ENCODE measurements at regions not wholly inside any gene's neighbourhood (a gene's known extent, or its start where the extent isn't known, plus 50 kb on each side); places are given as distances from the start of the nearest gene placed in this dataset.

DNA sequence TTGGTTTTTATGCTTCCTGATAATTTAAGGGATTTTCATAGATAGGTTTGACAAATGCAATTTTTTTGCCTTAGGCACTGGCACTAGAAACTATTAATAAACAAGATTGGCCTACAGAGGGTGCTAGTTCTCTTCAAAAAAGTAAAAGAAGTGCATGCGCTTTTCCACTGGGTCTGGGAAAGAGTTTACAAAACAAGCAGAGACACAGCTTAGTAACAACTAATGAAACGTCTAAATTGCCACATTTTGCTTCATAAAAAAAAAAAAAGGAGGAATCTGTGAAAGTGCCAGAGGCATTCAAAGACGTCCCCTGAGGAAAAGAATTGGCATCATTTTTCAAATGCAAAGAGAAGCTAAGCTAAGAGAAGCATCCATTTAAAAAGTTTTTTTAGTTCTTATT, 58.3 kb upstream of the EEA1 start:
- TF ChIP-seq, protein P1, sequence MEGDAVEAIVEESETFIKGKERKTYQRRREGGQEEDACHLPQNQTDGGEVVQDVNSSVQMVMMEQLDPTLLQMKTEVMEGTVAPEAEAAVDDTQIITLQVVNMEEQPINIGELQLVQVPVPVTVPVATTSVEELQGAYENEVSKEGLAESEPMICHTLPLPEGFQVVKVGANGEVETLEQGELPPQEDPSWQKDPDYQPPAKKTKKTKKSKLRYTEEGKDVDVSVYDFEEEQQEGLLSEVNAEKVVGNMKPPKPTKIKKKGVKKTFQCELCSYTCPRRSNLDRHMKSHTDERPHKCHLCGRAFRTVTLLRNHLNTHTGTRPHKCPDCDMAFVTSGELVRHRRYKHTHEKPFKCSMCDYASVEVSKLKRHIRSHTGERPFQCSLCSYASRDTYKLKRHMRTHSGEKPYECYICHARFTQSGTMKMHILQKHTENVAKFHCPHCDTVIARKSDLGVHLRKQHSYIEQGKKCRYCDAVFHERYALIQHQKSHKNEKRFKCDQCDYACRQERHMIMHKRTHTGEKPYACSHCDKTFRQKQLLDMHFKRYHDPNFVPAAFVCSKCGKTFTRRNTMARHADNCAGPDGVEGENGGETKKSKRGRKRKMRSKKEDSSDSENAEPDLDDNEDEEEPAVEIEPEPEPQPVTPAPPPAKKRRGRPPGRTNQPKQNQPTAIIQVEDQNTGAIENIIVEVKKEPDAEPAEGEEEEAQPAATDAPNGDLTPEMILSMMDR (IDR thresholded peaks at IDR 0.05; ENCODE audit: insufficient read depth, low read length, severe bottlenecking), result peak; percentile 45
- Histone ChIP-seq H3K27me3 (ENCODE audit: control insufficient read depth, insufficient read depth, low read length) (no peaks in the 10 kb centered on the region), H3K4me3 (ENCODE audit: low read depth, low read length) (no peak overlapping the region), H3K36me3 (ENCODE audit: control insufficient read depth, insufficient read depth, low read length) (no peaks in the 10 kb centered on the region)
- FAIRE-seq, result no peak
- DNase-seq (ENCODE audit: low read depth), result peak; percentile 73

DNA sequence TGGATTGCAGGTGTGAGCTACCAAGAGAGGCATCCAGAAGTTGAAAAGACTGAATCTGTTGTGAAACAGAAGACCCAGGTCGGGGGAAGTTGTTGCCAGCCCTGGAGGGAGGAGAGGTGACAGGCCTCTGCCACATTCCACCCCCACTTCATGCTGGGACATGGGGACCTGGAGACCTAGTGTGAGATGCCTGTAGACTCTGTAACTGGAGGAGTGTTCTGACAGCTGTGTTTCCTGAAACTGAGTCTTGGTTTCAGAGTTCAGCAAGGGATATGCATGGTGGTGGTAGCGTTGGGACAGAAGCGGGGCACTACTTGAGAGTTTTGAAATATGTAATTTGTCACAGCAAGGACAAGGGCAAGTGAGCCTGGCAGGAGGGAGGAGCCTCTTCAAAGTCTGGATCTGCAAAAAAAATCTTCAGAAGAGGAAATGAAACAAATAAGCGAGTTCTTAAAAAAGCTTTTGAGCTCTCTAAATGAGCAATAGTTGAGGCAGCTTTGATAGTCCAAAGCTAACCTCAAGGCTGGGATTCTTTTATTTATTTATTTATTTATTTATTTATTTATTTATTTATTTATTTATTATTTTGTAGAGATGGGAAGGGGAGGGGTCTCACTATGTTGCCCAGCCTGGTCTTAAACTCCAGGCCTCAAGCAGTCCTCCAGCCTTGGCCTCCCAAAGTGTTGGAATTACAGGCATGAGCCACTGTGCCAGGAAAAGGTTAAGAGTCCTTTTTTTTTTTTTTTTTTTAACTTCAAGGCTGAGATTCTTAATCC, 58.9 kb upstream of the EEA1 start:
- Histone ChIP-seq H3K27me3 (ENCODE audit: control insufficient read depth, insufficient read depth, low read length) (no peaks in the 10 kb centered on the region), H3K36me3 (ENCODE audit: control insufficient read depth, insufficient read depth, low read length) (no peaks in the 10 kb centered on the region), H3K4me3 (ENCODE audit: low read depth, low read length) (no peak overlapping the region)
- no peak for FAIRE-seq
- no peak for DNase-seq (ENCODE audit: low read depth)
- TF ChIP-seq, protein P1 (IDR thresholded peaks at IDR 0.05; ENCODE audit: insufficient read depth, low read length, severe bottlenecking), result no peak

DNA sequence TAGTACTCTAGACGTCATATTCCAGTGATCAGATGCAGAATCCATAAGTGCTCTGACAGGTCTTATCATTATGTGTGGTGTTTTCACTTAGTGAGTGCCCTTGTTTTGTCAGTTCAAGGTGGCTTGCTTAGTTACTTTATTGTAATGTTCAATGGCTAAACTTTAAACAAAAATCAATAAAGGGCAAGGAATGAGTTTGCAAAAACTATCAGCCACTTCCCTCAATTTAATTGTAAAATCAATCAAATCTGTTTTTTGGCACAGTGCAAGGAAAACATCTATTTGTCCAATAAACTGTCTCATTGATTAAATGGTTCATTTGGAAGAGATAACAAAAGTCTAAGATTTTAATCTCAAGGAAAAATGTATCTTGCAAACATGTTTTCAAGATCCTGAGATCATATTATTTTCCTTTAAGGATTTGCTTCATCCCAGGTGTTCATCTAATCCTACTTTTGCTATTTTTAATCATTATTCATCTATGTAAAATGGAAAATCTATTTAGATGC, 59.6 kb upstream of the EEA1 start:
- TF ChIP-seq, protein P1 (IDR thresholded peaks at IDR 0.05; ENCODE audit: insufficient read depth, low read length, severe bottlenecking), result no peak
- Histone ChIP-seq H3K36me3 (ENCODE audit: control insufficient read depth, insufficient read depth, low read length) (no peaks in the 10 kb centered on the region), H3K4me3 (ENCODE audit: low read depth, low read length) (no peak overlapping the region), H3K27me3 (ENCODE audit: control insufficient read depth, insufficient read depth, low read length) (no peaks in the 10 kb centered on the region)
- no peak for DNase-seq (ENCODE audit: low read depth)
- no peak for FAIRE-seq

DNA sequence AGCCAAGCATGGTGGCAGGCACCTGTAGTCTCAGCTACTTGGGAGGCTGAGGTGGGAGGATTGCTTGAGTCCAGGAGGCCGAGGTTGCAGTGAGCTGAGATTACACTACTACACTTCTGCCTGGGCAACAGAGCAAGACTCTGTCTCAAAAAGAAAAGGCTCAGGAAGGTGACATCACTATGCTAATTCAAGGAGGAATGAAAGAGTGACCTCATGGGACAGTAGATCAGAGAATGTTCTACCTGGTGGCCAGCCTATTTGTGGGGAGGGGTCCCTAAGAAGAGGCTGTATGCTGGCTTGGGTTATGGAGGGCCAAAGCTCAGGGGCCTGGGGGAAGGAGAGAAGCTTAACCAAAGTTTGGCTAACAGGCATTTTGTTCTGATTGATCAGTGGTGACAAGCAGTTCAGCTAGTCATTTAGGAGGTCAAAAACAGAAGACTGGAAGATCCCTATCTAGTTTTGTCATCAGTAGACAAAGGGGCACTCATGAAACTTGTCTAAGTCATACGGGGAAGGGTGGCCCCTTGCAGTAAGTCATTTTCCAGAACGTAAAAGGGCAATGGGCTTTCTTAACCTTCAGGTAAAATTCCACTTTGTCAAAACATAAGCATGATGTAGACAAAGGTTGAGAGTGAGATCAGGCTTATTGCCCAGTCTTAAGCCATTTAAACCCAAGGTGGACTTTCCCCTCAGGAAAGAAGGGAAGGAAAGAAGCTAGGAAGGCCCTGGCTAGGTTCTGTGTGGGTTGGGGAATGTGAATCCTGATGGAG, 60.8 kb upstream of the EEA1 start:
- no peak for FAIRE-seq
- TF ChIP-seq, protein P1 (IDR thresholded peaks at IDR 0.05; ENCODE audit: insufficient read depth, low read length, severe bottlenecking), result no peak

DNA sequence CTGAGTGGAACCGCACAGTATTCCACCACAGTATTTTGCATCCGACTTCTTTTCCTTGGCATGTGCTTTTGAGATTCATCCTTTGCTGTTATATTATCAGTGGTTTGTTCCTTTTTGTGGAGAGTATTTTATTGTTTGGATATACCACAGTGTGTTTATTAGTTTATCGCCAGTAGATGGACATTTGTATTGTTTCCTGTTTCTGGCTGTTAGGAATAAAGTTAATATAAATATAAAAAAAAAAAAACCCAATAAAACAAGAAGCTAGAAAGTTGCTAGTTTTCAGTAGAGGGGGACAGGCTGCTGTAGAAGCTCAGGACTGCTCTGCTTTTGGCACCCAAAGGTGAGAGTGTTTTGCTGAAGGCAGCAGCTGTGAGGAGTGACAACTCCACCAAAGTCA, 62.0 kb upstream of the EEA1 start:
- no peak for FAIRE-seq
- TF ChIP-seq, protein P1 (IDR thresholded peaks at IDR 0.05; ENCODE audit: insufficient read depth, low read length, severe bottlenecking), result no peak
- no peak for DNase-seq (ENCODE audit: low read depth)
- H3K36me3 ChIP-seq (ENCODE audit: control insufficient read depth, insufficient read depth, low read length), result no peaks in the 10 kb centered on the region
- no peaks in the 10 kb centered on the region for H3K27me3 ChIP-seq (ENCODE audit: control insufficient read depth, insufficient read depth, low read length)
- no peak overlapping the region for H3K4me3 ChIP-seq (ENCODE audit: low read depth, low read length)

More for the DNA sequence above, 60.8 kb upstream of the EEA1 start:
- no peaks in the 10 kb centered on the region for H3K36me3 ChIP-seq (ENCODE audit: control insufficient read depth, insufficient read depth, low read length)
- H3K4me3 ChIP-seq (ENCODE audit: low read depth, low read length), result no peak overlapping the region
- H3K27me3 ChIP-seq (ENCODE audit: control insufficient read depth, insufficient read depth, low read length), result no peaks in the 10 kb centered on the region
- no peak for DNase-seq (ENCODE audit: low read depth)
